DMS 273 (cell line): ENCODE measurements at regions not wholly inside any gene's neighbourhood (a gene's known extent, or its start where the extent isn't known, plus 50 kb on each side); places are given as distances from the start of the nearest gene placed in this dataset.

ENCODE experiments used
- DNase-seq: peaks from one replicate; lab custom pipeline; 2025; ENCODE audit not compliant: unreplicated experiment; lab: John Stamatoyannopoulos, UW

GRCh38 chr7:98679741-98680140 lies 62.7 kb downstream of the NPTX2 start:
- DNase-seq, result no peak

- DNase-seq, result peak; percentile 68
Observed at GRCh38 chr7:98681511-98681910, 64.4 kb downstream of the NPTX2 start.

- DNase-seq, result peak; percentile 43
Observed at GRCh38 chr7:98681951-98682350, 64.9 kb downstream of the NPTX2 start.

- no peak for DNase-seq
Observed at GRCh38 chr7:98683514-98683913, 66.4 kb downstream of the NPTX2 start.

GRCh38 chr7:98685541-98685940 lies 68.5 kb downstream of the NPTX2 start:
- no peak for DNase-seq

- no peak for DNase-seq
Observed at GRCh38 chr7:98686466-98687080, 69.5 kb downstream of the NPTX2 start.

- DNase-seq, result peak; percentile 67
Observed at GRCh38 chr7:98687111-98687751, 70.1 kb downstream of the NPTX2 start.

GRCh38 chr7:98691619-98692018 lies 74.5 kb downstream of the NPTX2 start:
- no peak for DNase-seq

- DNase-seq, result no peak
Observed at GRCh38 chr7:98697083-98697482, 80.0 kb downstream of the NPTX2 start.

- DNase-seq, result no peak
Observed at GRCh38 chr7:98697485-98698240, 80.6 kb downstream of the NPTX2 start.

- DNase-seq, result peak; percentile 20
Observed at GRCh38 chr7:98698976-98699375, 81.9 kb downstream of the NPTX2 start.

- DNase-seq, result no peak
Observed at GRCh38 chr7:98700533-98700932, 83.4 kb downstream of the NPTX2 start.

- no peak for DNase-seq
Observed at GRCh38 chr7:98701372-98701771, 84.3 kb downstream of the NPTX2 start.

- no peak for DNase-seq
Observed at GRCh38 chr7:98702021-98702420, 84.9 kb downstream of the NPTX2 start.

GRCh38 chr7:98703916-98704315 lies 86.8 kb downstream of the NPTX2 start:
- no peak for DNase-seq

GRCh38 chr7:98705626-98706025 lies 88.5 kb downstream of the NPTX2 start:
- DNase-seq, result no peak

GRCh38 chr7:98707076-98707475 lies 90.0 kb downstream of the NPTX2 start:
- DNase-seq, result no peak

GRCh38 chr7:98711945-98712344 lies 94.9 kb downstream of the NPTX2 start:
- DNase-seq, result no peak

- no peak for DNase-seq
Observed at GRCh38 chr7:98713165-98713810, 96.2 kb downstream of the NPTX2 start.

- no peak for DNase-seq
Observed at GRCh38 chr7:98719396-98719795, 102.3 kb downstream of the NPTX2 start.

- no peak for DNase-seq
Observed at GRCh38 chr7:98722402-98722801, 105.3 kb downstream of the NPTX2 start.

GRCh38 chr7:98724591-98724990 lies 107.5 kb downstream of the NPTX2 start:
- DNase-seq, result no peak
